Neural cell (in vitro differentiated cells): ENCODE measurements at regions not wholly inside any gene's neighbourhood (a gene's known extent, or its start where the extent isn't known, plus 50 kb on each side); places are given as distances from the start of the nearest gene placed in this dataset.
"Not testable (repeated sequence)": the region's sequence is repeated elsewhere in the genome, so short reads cannot be mapped to it uniquely, and the experiment has no call there.

Experiments used
- CTCF ChIP-seq: fragments of 450-650 bp; IDR thresholded peaks from 2 replicates; pipeline ENCODE4 v1.5.1; 2014; ENCODE audit warnings: antibody characterized with exemption, mild to moderate bottlenecking, moderate library complexity; ENCODE audit not compliant: poor library complexity, severe bottlenecking
- EP300 ChIP-seq: fragments of 450-650 bp; conservative IDR thresholded peaks from 2 replicates; pipeline ENCODE4 v1.6.1; 2014; ENCODE audit warnings: antibody characterized with exemption, mild to moderate bottlenecking, moderate library complexity; ENCODE audit not compliant: poor library complexity, severe bottlenecking
- EZH2 ChIP-seq: fragments of 200-600, 300-800 bp; shearing (Covaris generic), sonication (generic); IDR thresholded peaks from 2 replicates; pipeline ENCODE4 v1.6.1; 2014; ENCODE audit warnings: antibody characterized with exemption, low read length, borderline replicate concordance, mild to moderate bottlenecking; ENCODE audit not compliant: insufficient read depth, poor library complexity, severe bottlenecking
- MXI1 ChIP-seq: fragments of 450-650 bp; conservative IDR thresholded peaks from 2 replicates; pipeline ENCODE4 v1.6.1; 2014; ENCODE audit warnings: antibody characterized with exemption, mild to moderate bottlenecking; ENCODE audit not compliant: poor library complexity, severe bottlenecking
- POLR2AphosphoS5 ChIP-seq: IDR thresholded peaks from 2 replicates; pipeline ENCODE4 v1.6.1; 2012

DNA sequence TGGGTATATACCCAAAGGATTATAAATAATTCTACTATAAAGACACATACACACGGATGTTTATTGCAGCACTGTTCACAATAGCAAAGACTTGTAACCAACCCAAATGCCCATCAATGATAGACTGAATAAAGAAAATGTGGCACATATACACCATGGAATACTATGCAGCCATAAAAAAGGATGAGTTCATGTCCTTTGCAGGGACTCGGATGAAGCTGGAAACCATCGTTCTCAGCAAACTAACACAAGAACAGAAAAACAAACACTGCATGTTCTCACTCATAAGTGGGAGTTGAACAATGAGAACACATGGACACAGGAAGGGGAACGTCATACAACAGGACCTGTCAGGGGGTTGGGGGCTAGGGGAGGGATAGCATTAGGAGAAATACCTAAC, 64.8 kb upstream of the SLC8A3 start:
- not testable (repeated sequence) for TF ChIP-seq CTCF, EZH2, POLR2AphosphoS5, MXI1, EP300
